H1 (cell line): ENCODE measurements at regions not wholly inside any gene's neighbourhood (a gene's known extent, or its start where the extent isn't known, plus 50 kb on each side); places are given as distances from the start of the nearest gene placed in this dataset.

Experiments
- BRCA1 ChIP-seq: IDR thresholded peaks from 2 replicates; pipeline ENCODE4 v1.6.1; 2012; ENCODE audit warnings: low read depth, low read length, improper control_type of control experiment
- CHD7 ChIP-seq: fragments of 300-600 bp; sonication (generic); IDR thresholded peaks from 2 replicates; pipeline ENCODE4 v1.7.1; 2012; ENCODE audit warnings: low read length, moderate library complexity, mild to moderate bottlenecking, inconsistent platforms; ENCODE audit not compliant: insufficient replicate concordance
- GTF2F1 ChIP-seq: IDR thresholded peaks from 2 replicates; pipeline ENCODE4 v1.6.1; 2012; ENCODE audit warnings: low read depth, low read length, improper control_type of control experiment, borderline replicate concordance
- HDAC2 ChIP-seq, 2 experiments: fragments of 300-600 bp in 1 of 2; sonication (generic) in 1 of 2; IDR thresholded peaks; 2 replicates each; pipeline ENCODE4 v1.6.1; 2011 to 2012; ENCODE audit warnings: low read depth in 2 of 2, low read length in 2 of 2, mild to moderate bottlenecking in 2 of 2, moderate library complexity in 2 of 2, borderline replicate concordance in 1 of 2, inconsistent platforms in 1 of 2
- KDM4A ChIP-seq: IDR thresholded peaks from one replicate; pipeline ENCODE4 v1.7.1; 2012; ENCODE audit warnings: low read depth, mild to moderate bottlenecking, moderate library complexity, low read length, inconsistent platforms; ENCODE audit not compliant: severe bottlenecking
- RXRA ChIP-seq: IDR thresholded peaks from 2 replicates; pipeline ENCODE4 v1.6.1; 2011; ENCODE audit warnings: low read depth, mild to moderate bottlenecking, low read length, moderate library complexity; ENCODE audit not compliant: insufficient read depth
- SAP30 ChIP-seq: fragments of 300-600 bp; sonication (generic); IDR thresholded peaks from 2 replicates; pipeline ENCODE4 v1.7.1; 2012; ENCODE audit warnings: low read length, moderate library complexity, mild to moderate bottlenecking, inconsistent platforms; ENCODE audit not compliant: insufficient read depth, insufficient replicate concordance
- TCF12 ChIP-seq: IDR thresholded peaks from 2 replicates; pipeline ENCODE4 v1.6.1; 2011; ENCODE audit warnings: low read depth, mild to moderate bottlenecking, low read length
- TF ChIP-seq, protein P1 (sequence below): IDR thresholded peaks from 2 replicates; pipeline ENCODE4 v1.6.1; 2012; ENCODE audit warnings: low read length, inconsistent platforms

GRCh38 chr5:86881493-86882090, 263.9 kb downstream of the COX7C start (continued):
- no peak for TF ChIP-seq CHD7
- TF ChIP-seq RXRA, result no peak
- TF ChIP-seq BRCA1, result no peak
- TF ChIP-seq, protein P1, sequence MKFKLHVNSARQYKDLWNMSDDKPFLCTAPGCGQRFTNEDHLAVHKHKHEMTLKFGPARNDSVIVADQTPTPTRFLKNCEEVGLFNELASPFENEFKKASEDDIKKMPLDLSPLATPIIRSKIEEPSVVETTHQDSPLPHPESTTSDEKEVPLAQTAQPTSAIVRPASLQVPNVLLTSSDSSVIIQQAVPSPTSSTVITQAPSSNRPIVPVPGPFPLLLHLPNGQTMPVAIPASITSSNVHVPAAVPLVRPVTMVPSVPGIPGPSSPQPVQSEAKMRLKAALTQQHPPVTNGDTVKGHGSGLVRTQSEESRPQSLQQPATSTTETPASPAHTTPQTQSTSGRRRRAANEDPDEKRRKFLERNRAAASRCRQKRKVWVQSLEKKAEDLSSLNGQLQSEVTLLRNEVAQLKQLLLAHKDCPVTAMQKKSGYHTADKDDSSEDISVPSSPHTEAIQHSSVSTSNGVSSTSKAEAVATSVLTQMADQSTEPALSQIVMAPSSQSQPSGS, result no peak
- TF ChIP-seq GTF2F1, result no peak
- no peak for TF ChIP-seq TCF12
- TF ChIP-seq SAP30, result no peak
- TF ChIP-seq KDM4A, result no peak
- TF ChIP-seq HDAC2 (IDR thresholded peaks at IDR 0.05; ENCODE audit: borderline replicate concordance in 1 of 2, low read depth in 2 of 2, low read length in 2 of 2), result no peak
